BE2C (cell line): ENCODE measurements at regions not wholly inside any gene's neighbourhood (a gene's known extent, or its start where the extent isn't known, plus 50 kb on each side); places are given as distances from the start of the nearest gene placed in this dataset.

Experiments used
- DNase-seq: peaks from one replicate; pipeline ENCODE4 v3.0.0-alpha.2; 2020
- H3K27me3 ChIP-seq: fragments of 250-450 bp; sonication (Bioruptor Pico); 2 replicates; pipeline ENCODE4 v1.5.1; 2020; ENCODE audit warnings: mild to moderate bottlenecking
- H3K36me3 ChIP-seq: fragments of 250-450 bp; sonication (Bioruptor Pico); 2 replicates; pipeline ENCODE4 v1.5.1; 2020; ENCODE audit warnings: mild to moderate bottlenecking
- H3K4me1 ChIP-seq: fragments of 250-450 bp; sonication (Bioruptor Pico); 2 replicates; pipeline ENCODE4 v1.5.1; 2020
- H3K4me3 ChIP-seq: 2 replicates; pipeline ENCODE4 v1.5.1; 2011; ENCODE audit warnings: low read depth, low read length
- H3K9me3 ChIP-seq: fragments of 250-450 bp; sonication (Bioruptor Pico); 2 replicates; pipeline ENCODE4 v1.5.1; 2020
- CTCF ChIP-seq: IDR thresholded peaks from 2 replicates; pipeline ENCODE4 v1.5.1; 2012; ENCODE audit warnings: mild to moderate bottlenecking, low read depth, low read length

GRCh38 chr12:84201976-84202375, 710.6 kb downstream of the SLC6A15 start:
- DNase-seq: peak; percentile 38
- no peak for TF ChIP-seq CTCF
- no peak overlapping the region for H3K4me3 ChIP-seq
- H3K4me1 ChIP-seq: no peaks in the 10 kb centered on the region
- H3K36me3 ChIP-seq: no peaks in the 10 kb centered on the region
- H3K27me3 ChIP-seq: no peaks in the 10 kb centered on the region
- H3K9me3 ChIP-seq: no peaks in the 10 kb centered on the region

DNA sequence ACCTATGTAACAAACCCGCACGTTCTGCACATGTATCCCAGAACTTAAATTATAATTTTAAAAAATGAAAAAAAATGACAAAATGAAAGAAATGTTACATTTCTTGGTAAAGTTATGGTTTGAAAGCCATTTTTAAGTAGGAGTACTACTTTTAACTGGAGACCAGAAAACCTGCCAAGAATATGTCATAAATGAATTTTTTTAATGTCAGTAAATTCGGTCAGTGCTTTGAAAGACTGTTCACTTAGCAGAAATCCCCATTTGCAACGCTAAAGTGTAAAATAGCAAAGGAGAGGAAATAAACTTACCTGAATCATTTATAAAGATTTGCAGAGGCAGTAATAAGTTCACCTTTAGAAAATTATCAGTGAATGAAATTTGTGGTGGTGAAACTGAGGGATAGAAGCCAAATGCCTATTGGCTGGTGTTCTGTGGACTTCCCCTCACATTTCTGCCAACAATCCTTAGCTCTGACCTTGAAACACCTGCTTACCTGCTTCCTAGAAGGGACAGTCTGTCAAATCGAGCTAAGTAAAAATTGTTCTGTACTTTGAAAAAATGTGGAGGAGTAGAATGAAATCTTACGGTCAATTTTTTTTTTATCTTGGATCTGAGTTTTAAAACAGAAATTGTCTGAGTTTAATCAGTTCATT, 714.2 kb downstream of the SLC6A15 start:
- TF ChIP-seq CTCF: no peak
- Histone ChIP-seq H3K9me3 (no peaks in the 10 kb centered on the region), H3K36me3 (no peaks in the 10 kb centered on the region), H3K4me3 (no peak overlapping the region), H3K27me3 (no peaks in the 10 kb centered on the region), H3K4me1 (no peaks in the 10 kb centered on the region)
- DNase-seq: no peak

- H3K4me3 ChIP-seq: no peak overlapping the region
- peaks cover under 1% of the 10 kb centered on the region; the same call in 1 of the 2 replicates for H3K4me1 ChIP-seq
- no peaks in the 10 kb centered on the region for H3K9me3 ChIP-seq
- DNase-seq: no peak
- no peaks in the 10 kb centered on the region for H3K27me3 ChIP-seq
- no peaks in the 10 kb centered on the region for H3K36me3 ChIP-seq
- no peak for TF ChIP-seq CTCF
Observed at GRCh38 chr12:84191779-84192178, 720.8 kb downstream of the SLC6A15 start.

GRCh38 chr12:84186433-84186832, 726.2 kb downstream of the SLC6A15 start:
- Histone ChIP-seq H3K9me3 (no peaks in the 10 kb centered on the region), H3K27me3 (no peaks in the 10 kb centered on the region), H3K4me1 (peaks cover 7% of the 10 kb centered on the region), H3K36me3 (no peaks in the 10 kb centered on the region), H3K4me3 (no peak overlapping the region)
- TF ChIP-seq CTCF: no peak
- no peak for DNase-seq

- Histone ChIP-seq H3K4me3 (no peak overlapping the region), H3K36me3 (no peaks in the 10 kb centered on the region), H3K27me3 (no peaks in the 10 kb centered on the region), H3K9me3 (no peaks in the 10 kb centered on the region), H3K4me1 (peaks cover 7% of the 10 kb centered on the region)
- DNase-seq: no peak
- TF ChIP-seq CTCF: no peak
Observed at GRCh38 chr12:84183576-84183975, 729.0 kb downstream of the SLC6A15 start.

DNA sequence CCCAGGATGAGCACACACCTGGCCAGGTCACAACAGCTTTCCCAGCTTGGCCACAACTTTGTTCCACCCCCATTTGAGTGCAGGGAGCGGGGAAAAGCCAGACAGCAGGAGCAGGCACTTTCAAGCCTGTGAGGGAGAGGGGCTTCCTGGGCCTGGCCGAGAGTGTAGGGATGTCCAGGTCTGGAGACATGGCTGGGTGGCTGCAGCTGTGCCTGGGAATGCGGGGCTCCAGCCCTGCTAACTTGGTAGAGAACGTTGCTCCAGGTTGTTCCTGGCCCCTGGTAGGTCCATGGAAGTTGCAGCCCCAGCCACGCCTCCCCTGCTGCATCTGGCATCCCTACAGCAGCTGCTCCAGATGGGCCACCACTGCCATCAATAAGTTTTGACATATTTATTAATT, 738.5 kb downstream of the SLC6A15 start:
- no peaks in the 10 kb centered on the region for H3K36me3 ChIP-seq
- no peak overlapping the region for H3K4me3 ChIP-seq
- peak; percentile 58 for DNase-seq
- H3K4me1 ChIP-seq: no peaks in the 10 kb centered on the region
- no peak for TF ChIP-seq CTCF
- H3K9me3 ChIP-seq: no peaks in the 10 kb centered on the region
- H3K27me3 ChIP-seq: no peaks in the 10 kb centered on the region
